ENCODE measurements at regions not wholly inside any gene's neighbourhood (a gene's known extent, or its start where the extent isn't known, plus 50 kb on each side); places are given as distances from the start of the nearest gene placed in this dataset.
A peak's percentile ranks its signal among the peaks of the same experiment; 100 is the strongest.

DNA sequence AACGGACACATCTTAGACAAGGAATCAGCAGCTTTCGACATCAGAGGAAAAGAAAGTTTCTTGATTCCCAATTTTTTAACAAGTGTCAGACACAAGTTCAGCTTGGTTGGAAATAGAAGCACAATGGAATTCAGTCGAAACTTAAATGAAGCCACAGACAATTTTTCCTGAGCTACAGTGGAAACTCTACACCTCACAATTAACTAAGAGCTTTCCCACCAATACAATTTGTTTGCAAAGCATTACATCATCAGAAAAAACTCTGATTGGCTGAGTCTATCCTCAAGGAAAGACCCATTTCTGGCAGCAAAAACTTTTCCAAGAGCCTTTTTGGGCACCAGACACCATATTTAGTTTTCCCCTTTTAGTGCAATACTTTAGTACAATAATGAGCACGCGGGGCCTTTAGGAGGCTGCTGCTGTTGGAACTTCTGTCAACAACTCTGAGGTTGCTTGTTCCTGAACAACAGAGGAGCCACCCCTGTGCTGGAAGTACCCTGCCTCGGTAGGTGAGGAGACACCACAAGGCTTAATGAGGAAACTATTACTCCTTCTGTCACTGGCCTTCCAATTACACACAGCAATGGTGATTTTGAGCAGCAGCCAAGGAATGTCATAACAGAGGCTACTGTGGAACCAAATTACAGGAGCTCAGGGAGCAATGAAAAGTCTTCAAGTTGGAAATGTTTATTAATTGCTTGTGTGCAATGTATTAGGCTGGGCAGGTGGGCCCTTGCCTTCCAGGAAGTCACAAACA lies 61.9 kb upstream of the BARX2 start:
- H3K4me2 ChIP-seq (ENCODE audit: insufficient read depth in 1 of 2, low read depth in 2 of 2, low read length in 2 of 2): no peak overlapping the region
- no peaks in the 10 kb centered on the region; the same call in 1 of the 2 replicates for H3K23me2 ChIP-seq (ENCODE audit: low read depth, low read length)
- H2BK12ac ChIP-seq (ENCODE audit: low read depth, low read length): no peak overlapping the region
- H4K5ac ChIP-seq (ENCODE audit: insufficient read length, low read depth, low read length): no peak overlapping the region
- H3K27me3 ChIP-seq (replicated peaks in 1 of 4; ENCODE audit: control insufficient read depth in 3 of 4, extremely low read depth in 1 of 4, insufficient read depth in 3 of 4, low read length in 3 of 4): no peaks in the 10 kb centered on the region
- H2AFZ ChIP-seq (ENCODE audit: low read length): no peak overlapping the region
- no peaks in the 10 kb centered on the region; a peak in 1 of 4 replicates for H3K9me3 ChIP-seq (ENCODE audit: insufficient read depth in 2 of 2, low read depth in 1 of 2, low read length in 1 of 2)
- no peak for DNase-seq (ENCODE audit: low read depth in 1 of 2, low spot score in 2 of 2)
- H3K23ac ChIP-seq (ENCODE audit: insufficient read length): no peak overlapping the region
- no peak overlapping the region for H3K14ac ChIP-seq (ENCODE audit: insufficient read length)
- H2BK120ac ChIP-seq (replicated peaks; ENCODE audit: low read depth, low read length): no peak overlapping the region
- H3K36me3 ChIP-seq (ENCODE audit: control insufficient read depth in 2 of 4, insufficient read depth in 4 of 4, low read length in 3 of 4): no peaks in the 10 kb centered on the region
- 90% methylated on average over 6 of the region's 6 CpGs; no CpG with 5 or more reads in 1 of the 2 experiments for WGBS, 2 experiments (ENCODE audit: extremely low coverage in 1 of 2, insufficient coverage in 1 of 2, insufficient read length in 1 of 2, insufficient replicate concordance in 2 of 2, low coverage in 1 of 2, low lambda C conversion rate in 2 of 2, missing lambda C conversion rate in 1 of 2)
- no peak overlapping the region for H4K8ac ChIP-seq (ENCODE audit: extremely low read depth, insufficient read depth, low read length)
- H3K4me3 ChIP-seq (ENCODE audit: extremely low read depth in 1 of 4, insufficient read depth in 2 of 4, low read depth in 3 of 4, low read length in 4 of 4): no peak overlapping the region
- H3K9ac ChIP-seq (replicated peaks in 1 of 4; ENCODE audit: extremely low read depth in 1 of 4, low read depth in 3 of 4, low read length in 3 of 4): no peak overlapping the region
- H2BK5ac ChIP-seq (ENCODE audit: low read depth, low read length): no peak overlapping the region
- no peak overlapping the region for H2BK15ac ChIP-seq (ENCODE audit: low read length)
- H2BK20ac ChIP-seq (ENCODE audit: low read length): no peak overlapping the region
- no peak overlapping the region for H2AK5ac ChIP-seq (ENCODE audit: low read depth, low read length)
- no peaks in the 10 kb centered on the region for H4K20me1 ChIP-seq (replicated peaks in 1 of 2; ENCODE audit: control insufficient read depth in 1 of 2, insufficient read depth in 2 of 2, low read length in 2 of 2)
- no peaks in the 10 kb centered on the region for H3K79me2 ChIP-seq (ENCODE audit: control insufficient read depth in 1 of 2, insufficient read depth in 2 of 2, low read length in 2 of 2)
- CTCF ChIA-PET (ENCODE audit: partially characterized antibody): interaction anchor here (0.9 to 10.7 kb wide), 5 partner anchors 9 to 423 kb away, joined by 3 to 88 read pairs (median 3); partner anchors contain the start of gene KCNJ5
- H3K27ac ChIP-seq (ENCODE audit: low read depth, low read length): no peak overlapping the region
- H3K4me1 ChIP-seq (replicated peaks in 1 of 4; ENCODE audit: control insufficient read depth in 3 of 4, insufficient read depth in 4 of 4, low read length in 3 of 4): peaks cover 0 to 15% (median 9%) of the 10 kb centered on the region in 4 experiments; a peak in 6 of 7 replicates
- H3K4ac ChIP-seq (replicated peaks; ENCODE audit: insufficient read length, low read depth, low read length): no peak overlapping the region
- no peak overlapping the region for H3K18ac ChIP-seq (ENCODE audit: extremely low read depth, low read length)
- POLR2A ChIA-PET (ENCODE audit: partially characterized antibody): no interaction called here
- H3K56ac ChIP-seq (replicated peaks; ENCODE audit: insufficient read length, low read depth, low read length): no peak overlapping the region
- H3K79me1 ChIP-seq (ENCODE audit: low read depth, low read length): no peaks in the 10 kb centered on the region
- H4K91ac ChIP-seq (replicated peaks; ENCODE audit: insufficient read length, low read length): no peak overlapping the region
- FAIRE-seq: peak; percentile 7
- TF ChIP-seq YY1 (IDR thresholded peaks at IDR 0.05; ENCODE audit: low read depth, low read length) (no peak), POLR2A (IDR thresholded peaks at IDR 0.05; ENCODE audit: control extremely low read depth in 1 of 2, low read depth in 2 of 2, low read length in 2 of 2) (no peak), CBX5 (IDR thresholded peaks at IDR 0.05; ENCODE audit: low read depth, low read length) (no peak), NRF1 (IDR thresholded peaks at IDR 0.05; ENCODE audit: low read depth, low read length) (no peak), SAP30 (IDR thresholded peaks at IDR 0.05; ENCODE audit: insufficient read depth, insufficient replicate concordance, low read length) (no peak), GABPA (IDR thresholded peaks at IDR 0.05; ENCODE audit: borderline replicate concordance, insufficient read depth, low read length) (no peak), CHD1 (IDR thresholded peaks at IDR 0.05; ENCODE audit: low read depth, low read length) (no peak), SIN3A (conservative IDR thresholded peaks at IDR 0.05 in 1 of 2, IDR thresholded peaks at IDR 0.05 in 1 of 2; ENCODE audit: low read depth in 1 of 2, low read length in 2 of 2) (no peak), CREB1 (IDR thresholded peaks at IDR 0.05) (no peak), RAD21 (IDR thresholded peaks at IDR 0.05 in 1 of 2, conservative IDR thresholded peaks at IDR 0.05 in 1 of 2; ENCODE audit: low read depth in 2 of 2, low read length in 2 of 2) (no peak), POU5F1 (IDR thresholded peaks at IDR 0.05; ENCODE audit: low read depth, low read length) (no peak)
- TF ChIP-seq, protein P1, sequence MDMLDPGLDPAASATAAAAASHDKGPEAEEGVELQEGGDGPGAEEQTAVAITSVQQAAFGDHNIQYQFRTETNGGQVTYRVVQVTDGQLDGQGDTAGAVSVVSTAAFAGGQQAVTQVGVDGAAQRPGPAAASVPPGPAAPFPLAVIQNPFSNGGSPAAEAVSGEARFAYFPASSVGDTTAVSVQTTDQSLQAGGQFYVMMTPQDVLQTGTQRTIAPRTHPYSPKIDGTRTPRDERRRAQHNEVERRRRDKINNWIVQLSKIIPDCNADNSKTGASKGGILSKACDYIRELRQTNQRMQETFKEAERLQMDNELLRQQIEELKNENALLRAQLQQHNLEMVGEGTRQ (IDR thresholded peaks at IDR 0.05; ENCODE audit: low read length): no peak

All from H1 (cell line).